B cell (primary cell): ENCODE measurements at regions not wholly inside any gene's neighbourhood (a gene's known extent, or its start where the extent isn't known, plus 50 kb on each side); places are given as distances from the start of the nearest gene placed in this dataset.

Experiments used
- ATAC-seq: fragments of 200-7000 bp; cut with Tn5 transposase; one replicate; pipeline ENCODE4 v1.10.0; 2021; ENCODE audit warnings: low read depth, mild to moderate bottlenecking, moderate number of reproducible peaks, moderate library complexity
- CTCF ChIA-PET: fragments of 350-600 bp; sonication (Branson Sonifier 250); formaldehyde crosslinking; loops from one replicate; lab custom pipeline; 2021; ENCODE audit warnings: antibody characterized with exemption, inconsistent platforms; lab: Charles Lee
- POLR2A ChIA-PET: fragments of 350-600 bp; sonication (Branson Sonifier 250); formaldehyde crosslinking; loops from one replicate; lab custom pipeline; 2021; ENCODE audit warnings: antibody characterized with exemption; lab: Charles Lee
- DNase-seq: peaks from one replicate; pipeline ENCODE4 v3.0.0; 2013
- H2AFZ ChIP-seq: 2 replicates; pipeline ENCODE4 v1.6.1; 2012; ENCODE audit warnings: mild to moderate bottlenecking, low read depth, low read length; ENCODE audit not compliant: insufficient read depth, poor library complexity, severe bottlenecking
- H3K27ac ChIP-seq, 2 donors: 1 replicate in 1 of 2; 2 replicates in 1 of 2; pipeline ENCODE4 v1.5.1; 2012 to 2013; ENCODE audit warnings: low read length in 2 of 2, mild to moderate bottlenecking in 2 of 2, moderate library complexity in 1 of 2
- H3K27me3 ChIP-seq, 4 experiments: fragments of 200-600 bp in 1 of 4; sonication (generic) in 1 of 4; replicated peaks in 1 of 4; 1 replicate in 2 of 4; 2 replicates in 2 of 4; pipeline versions ENCODE4 v1.6.1 to v1.7.0; 2013 to 2016; ENCODE audit warnings: low read length in 3 of 4, mild to moderate bottlenecking in 2 of 4, mixed read lengths in 1 of 4, moderate library complexity in 1 of 4; ENCODE audit not compliant: insufficient read depth in 4 of 4, control insufficient read depth in 3 of 4; ENCODE audit errors: control extremely low read depth in 1 of 4
- H3K36me3 ChIP-seq, 2 experiments: replicated peaks in 1 of 2; 1 replicate in 1 of 2; 2 replicates in 1 of 2; pipeline versions ENCODE4 v1.6.1 to v1.7.1; 2013; ENCODE audit warnings: low read length in 1 of 2; ENCODE audit not compliant: insufficient read depth in 2 of 2, control insufficient read depth in 1 of 2; ENCODE audit errors: control extremely low read depth in 1 of 2, extremely low read depth in 1 of 2
- H3K4me1 ChIP-seq, 2 donors: fragments of 200-600 bp in 1 of 2; sonication (generic) in 1 of 2; 1 replicate in 1 of 2; 2 replicates in 1 of 2; pipeline versions ENCODE4 v1.5.1 to v1.6.1; 2013 to 2017; ENCODE audit warnings: low read length in 2 of 2; ENCODE audit not compliant: control insufficient read depth in 2 of 2, insufficient read depth in 2 of 2
- H3K4me2 ChIP-seq: replicated peaks from 2 replicates; pipeline ENCODE3; 2012; ENCODE audit warnings: mild to moderate bottlenecking, low read depth, low read length; ENCODE audit not compliant: poor library complexity, severe bottlenecking
- H3K4me3 ChIP-seq, 5 experiments: fragments of 200-600 bp in 1 of 5; sonication (generic) in 1 of 5; 1 replicate in 3 of 5; 2 replicates in 2 of 5; pipeline versions ENCODE4 v1.5.1 to v1.7.0; 2011 to 2016; ENCODE audit warnings: low read length in 4 of 5, mild to moderate bottlenecking in 4 of 5, low read depth in 2 of 5, control low read depth in 1 of 5, moderate library complexity in 1 of 5; ENCODE audit not compliant: insufficient read depth in 1 of 5; ENCODE audit errors: control extremely low read depth in 1 of 5, extremely low read depth in 1 of 5
- H3K79me2 ChIP-seq: fragments of 200-600 bp; sonication (generic); one replicate; pipeline ENCODE4 v1.6.0; 2016; ENCODE audit warnings: low read length; ENCODE audit not compliant: control insufficient read depth, insufficient read depth
- H3K9ac ChIP-seq: fragments of 200-600 bp; sonication (generic); 2 replicates; pipeline ENCODE4 v1.6.1; 2017; ENCODE audit warnings: mild to moderate bottlenecking, low read length, moderate library complexity
- H3K9me3 ChIP-seq, 3 donors: one replicate each; pipeline versions ENCODE4 v1.6.1 to v1.7.1; 2013; ENCODE audit warnings: low read length in 2 of 3; ENCODE audit not compliant: control insufficient read depth in 2 of 3, insufficient read depth in 1 of 3; ENCODE audit errors: control extremely low read depth in 1 of 3
- H4K20me1 ChIP-seq: 2 replicates; pipeline ENCODE4 v1.6.0; 2012; ENCODE audit warnings: mild to moderate bottlenecking, low read length; ENCODE audit not compliant: insufficient read depth, control insufficient read depth, poor library complexity, severe bottlenecking
- H3K27ac Mint-ChIP-seq: one replicate; pipeline ENCODE4 v1.8.0; 2021; ENCODE audit warnings: mixed read lengths
- H3K27me3 Mint-ChIP-seq: one replicate; pipeline ENCODE4 v1.8.0; 2021; ENCODE audit warnings: mixed read lengths
- H3K4me1 Mint-ChIP-seq: one replicate; pipeline ENCODE4 v1.8.0; 2021; ENCODE audit warnings: mixed read lengths
- H3K4me3 Mint-ChIP-seq: one replicate; pipeline ENCODE4 v1.8.0; 2021; ENCODE audit warnings: mixed read lengths
- H3K9me3 Mint-ChIP-seq: one replicate; pipeline ENCODE4 v1.8.0; 2022; ENCODE audit warnings: mixed read lengths; ENCODE audit not compliant: insufficient read depth
- CTCF ChIP-seq: fragments of 200-600 bp; IDR thresholded peaks from one replicate; pipeline ENCODE4 v1.8.0; 2022; ENCODE audit warnings: antibody characterized with exemption, mild to moderate bottlenecking
- EZH2 ChIP-seq: IDR thresholded peaks from 2 replicates; pipeline ENCODE4 v1.6.1; 2012; ENCODE audit warnings: borderline replicate concordance, low read depth, mild to moderate bottlenecking, moderate library complexity, low read length; ENCODE audit not compliant: insufficient read depth, poor library complexity, severe bottlenecking
- intact Hi-C: fragments of 100-400 bp; cut with micrococcal nuclease; formaldehyde crosslinking; loops from one replicate; pipeline ENCODE4 v1.10.0; 2022

- Histone ChIP-seq H3K79me2 (no peaks in the 10 kb centered on the region), H3K4me2 (no peak overlapping the region), H3K9ac (no peak overlapping the region), H3K27ac (no peak overlapping the region), H3K4me3 (no peak overlapping the region), H2AFZ (no peak overlapping the region), H3K4me1 (no peaks in the 10 kb centered on the region), H4K20me1 (no peaks in the 10 kb centered on the region), H3K27me3 (no peaks in the 10 kb centered on the region), H3K9me3 (no peaks in the 10 kb centered on the region), H3K36me3 (no peaks in the 10 kb centered on the region)
- H3K4me3 Mint-ChIP-seq = no peak overlapping the region
- ATAC-seq (no peak), DNase-seq (no peak)
- ChIA-PET POLR2A (no interaction called here), CTCF (no interaction called here)
- TF ChIP-seq CTCF (no peak), EZH2 (no peak)
- H3K9me3 Mint-ChIP-seq = no peaks in the 10 kb centered on the region
- intact Hi-C loops = no loop called here
- no peaks in the 10 kb centered on the region for H3K27me3 Mint-ChIP-seq
- H3K4me1 Mint-ChIP-seq = no peaks in the 10 kb centered on the region
- no peak overlapping the region for H3K27ac Mint-ChIP-seq
These were observed 188.3 kb upstream of the ZSWIM2 start for GRCh38 chr2:187037310-187037709.

DNA sequence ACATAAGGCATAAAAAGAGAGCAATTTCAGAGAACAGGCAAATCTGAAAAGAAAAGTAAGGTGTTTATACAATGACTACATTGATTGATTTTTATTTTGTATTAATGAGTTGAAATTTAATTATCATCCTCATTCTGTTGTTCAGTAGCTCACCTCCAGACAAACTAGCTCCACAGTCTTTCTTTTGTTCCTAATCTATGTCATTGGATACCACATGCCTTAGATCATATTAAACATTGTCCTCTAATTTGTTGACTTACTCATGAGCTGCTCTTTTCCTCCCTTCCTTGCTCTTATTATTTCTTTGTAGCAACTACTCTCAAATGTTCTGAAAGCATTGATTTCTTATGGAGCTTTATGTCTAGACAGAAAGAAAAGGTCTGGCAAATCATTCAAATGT lies 185.5 kb upstream of the ZSWIM2 start:
- H3K27me3 ChIP-seq = no peaks in the 10 kb centered on the region
- no peaks in the 10 kb centered on the region for H4K20me1 ChIP-seq
- CTCF ChIA-PET = no interaction called here
- POLR2A ChIA-PET = no interaction called here
- no peak for TF ChIP-seq EZH2
- no peak for TF ChIP-seq CTCF
- H3K36me3 ChIP-seq = no peaks in the 10 kb centered on the region
- H3K4me1 Mint-ChIP-seq = no peaks in the 10 kb centered on the region
- no peak overlapping the region for H3K4me3 ChIP-seq
- no peak for ATAC-seq
- no peak overlapping the region for H3K27ac ChIP-seq
- no peak overlapping the region for H2AFZ ChIP-seq
- no peaks in the 10 kb centered on the region for H3K9me3 Mint-ChIP-seq
- H3K9ac ChIP-seq = no peak overlapping the region
- no peak overlapping the region for H3K4me2 ChIP-seq
- no peak for DNase-seq
- no peaks in the 10 kb centered on the region for H3K4me1 ChIP-seq
- no peak overlapping the region for H3K4me3 Mint-ChIP-seq
- no peaks in the 10 kb centered on the region for H3K79me2 ChIP-seq
- H3K27ac Mint-ChIP-seq = no peak overlapping the region
- intact Hi-C loops = no loop called here
- no peaks in the 10 kb centered on the region for H3K27me3 Mint-ChIP-seq
- H3K9me3 ChIP-seq = no peaks in the 10 kb centered on the region
